ENCODE measurements at regions not wholly inside any gene's neighbourhood (a gene's known extent, or its start where the extent isn't known, plus 50 kb on each side); places are given as distances from the start of the nearest gene placed in this dataset.

GRCh38 chr6:43937236-43938177, 167.5 kb downstream of the VEGFA start (continued):
- TF ChIP-seq TBL1XR1 (IDR thresholded peaks at IDR 0.05; ENCODE audit: low read depth, low read length) (no peak), STAT1 (conservative IDR thresholded peaks at IDR 0.05) (no peak), TCF12 (IDR thresholded peaks at IDR 0.05; ENCODE audit: low read depth, low read length) (no peak), MEF2A (IDR thresholded peaks at IDR 0.05; ENCODE audit: insufficient read depth, low read depth, low read length) (no peak), NFYA (IDR thresholded peaks at IDR 0.05; ENCODE audit: borderline replicate concordance, low read depth, low read length) (no peak), ZBTB4 (CRISPR knock-in tag; IDR thresholded peaks at IDR 0.05) (no peak)

GRCh38 chr6:43936476-43936875, 166.5 kb downstream of the VEGFA start:
- in situ Hi-C loops (cut with MboI): no loop called here
- TF ChIP-seq USF1 (IDR thresholded peaks at IDR 0.05; ENCODE audit: borderline replicate concordance, extremely low read length, insufficient read depth, low read depth, low read length) (no peak), BCL3 (IDR thresholded peaks at IDR 0.05; ENCODE audit: borderline replicate concordance, insufficient read depth, low read depth, low read length, poor library complexity, severe bottlenecking) (no peak), E4F1 (IDR thresholded peaks at IDR 0.05; ENCODE audit: borderline replicate concordance, partially characterized antibody) (no peak), MAX (IDR thresholded peaks at IDR 0.05; ENCODE audit: low read depth, low read length) (no peak), FOXK2 (IDR thresholded peaks at IDR 0.05) (no peak), NRF1 (conservative IDR thresholded peaks at IDR 0.05; ENCODE audit: low read depth, low read length) (no peak)

More at GRCh38 chr6:43936476-43936875, 166.5 kb downstream of the VEGFA start:
- RAD21 ChIA-PET (ENCODE audit: unreplicated experiment): interaction anchor here (1.1 to 1.6 kb wide), 3 partner anchors 18 to 166 kb away, joined by 3 to 4 read pairs (median 3); partner anchors contain the start of gene VEGFA
- Histone ChIP-seq H3K27me3 (replicated peaks in 1 of 2; ENCODE audit: control insufficient read depth in 2 of 2, insufficient read depth in 2 of 2, low read length in 1 of 2) (no peaks in the 10 kb centered on the region), H3K36me3 (ENCODE audit: control insufficient read depth in 2 of 2, insufficient read depth in 2 of 2, low read length in 1 of 2) (no peaks in the 10 kb centered on the region), H3K9me3 (replicated peaks; ENCODE audit: control insufficient read depth, insufficient read depth, low read length) (no peaks in the 10 kb centered on the region), H3K27ac (ENCODE audit: control insufficient read depth, insufficient read depth) (no peak overlapping the region), H3K4me1 (ENCODE audit: control insufficient read depth, insufficient read depth, low read length) (no peaks in the 10 kb centered on the region), H3K9ac (ENCODE audit: control insufficient read depth, insufficient read depth, low read length) (no peak overlapping the region), H4K20me1 (ENCODE audit: control insufficient read depth, insufficient read depth) (no peaks in the 10 kb centered on the region), H3K4me2 (ENCODE audit: control insufficient read depth, insufficient read depth) (no peak overlapping the region), H3K79me2 (ENCODE audit: control insufficient read depth, insufficient read depth, low read length) (no peaks in the 10 kb centered on the region), H2AFZ (ENCODE audit: control insufficient read depth, low read depth, low read length) (no peak overlapping the region), H3K4me3 (no peak overlapping the region)
- intact Hi-C loops (cut with micrococcal nuclease; ENCODE audit: unreplicated experiment): no loop called here
- CTCF ChIA-PET: interaction anchor here (1.5 to 1.6 kb wide), 3 partner anchors 9 to 35 kb away, joined by 3 to 6 read pairs (median 5); no protein-coding TSS in a partner anchor
- POLR2A ChIA-PET: interaction anchor here (1.0 kb wide), 1 partner anchor 158 kb away, joined by 3 read pairs; no protein-coding TSS in a partner anchor
- 52% methylated on average over 9 of the region's 9 CpGs for WGBS (ENCODE audit: insufficient coverage, insufficient replicate concordance, low lambda C conversion rate, missing lambda C conversion rate)
- FAIRE-seq (no peak), ATAC-seq (no peak), DNase-seq (ENCODE audit: low read depth, low spot score) (no peak)
- SMC1A ChIA-PET (ENCODE audit: uncharacterized antibody, unreplicated experiment): interaction anchor here (1.6 to 2.6 kb wide), 2 partner anchors 9 to 19 kb away, joined by 3 to 7 read pairs; no protein-coding TSS in a partner anchor
- no TSS peak for BruUV-seq (replicated peaks)
